HL-60 (cell line): ENCODE measurements at regions not wholly inside any gene's neighbourhood (a gene's known extent, or its start where the extent isn't known, plus 50 kb on each side); places are given as distances from the start of the nearest gene placed in this dataset.

Source experiments
- POLR2AphosphoS5 ChIP-seq: IDR thresholded peaks from 2 replicates; pipeline ENCODE4 v1.6.1; 2012; ENCODE audit warnings: low read depth
- SPI1 ChIP-seq: IDR thresholded peaks from 2 replicates; pipeline ENCODE4 v1.6.1; 2012; ENCODE audit warnings: low read depth, mild to moderate bottlenecking, borderline replicate concordance
- TF ChIP-seq, protein P1 (sequence below): IDR thresholded peaks from one replicate; pipeline ENCODE4 v1.5.1; 2011; ENCODE audit warnings: low read length, control low read depth, inconsistent platforms; ENCODE audit not compliant: insufficient read depth

DNA sequence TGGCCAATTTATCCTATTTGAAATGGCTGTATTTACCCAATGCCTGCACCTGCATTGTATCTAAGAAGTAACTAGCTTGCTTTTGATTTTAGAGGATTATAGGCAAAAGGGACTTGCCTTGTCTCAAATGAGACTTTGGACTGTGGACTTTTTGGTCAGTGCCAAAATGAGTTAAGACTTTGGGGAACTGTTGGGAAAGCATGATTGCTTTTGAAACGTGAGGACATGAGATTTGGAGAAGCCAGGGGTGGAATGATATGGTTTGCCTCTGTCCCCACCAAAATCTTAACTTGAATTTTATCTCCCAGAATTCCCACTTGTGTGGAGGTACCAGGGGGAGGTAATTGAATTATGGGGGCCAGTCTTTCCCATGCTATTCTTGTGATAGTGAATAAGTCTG, 1505.4 kb downstream of the SI start:
- TF ChIP-seq, protein P1, sequence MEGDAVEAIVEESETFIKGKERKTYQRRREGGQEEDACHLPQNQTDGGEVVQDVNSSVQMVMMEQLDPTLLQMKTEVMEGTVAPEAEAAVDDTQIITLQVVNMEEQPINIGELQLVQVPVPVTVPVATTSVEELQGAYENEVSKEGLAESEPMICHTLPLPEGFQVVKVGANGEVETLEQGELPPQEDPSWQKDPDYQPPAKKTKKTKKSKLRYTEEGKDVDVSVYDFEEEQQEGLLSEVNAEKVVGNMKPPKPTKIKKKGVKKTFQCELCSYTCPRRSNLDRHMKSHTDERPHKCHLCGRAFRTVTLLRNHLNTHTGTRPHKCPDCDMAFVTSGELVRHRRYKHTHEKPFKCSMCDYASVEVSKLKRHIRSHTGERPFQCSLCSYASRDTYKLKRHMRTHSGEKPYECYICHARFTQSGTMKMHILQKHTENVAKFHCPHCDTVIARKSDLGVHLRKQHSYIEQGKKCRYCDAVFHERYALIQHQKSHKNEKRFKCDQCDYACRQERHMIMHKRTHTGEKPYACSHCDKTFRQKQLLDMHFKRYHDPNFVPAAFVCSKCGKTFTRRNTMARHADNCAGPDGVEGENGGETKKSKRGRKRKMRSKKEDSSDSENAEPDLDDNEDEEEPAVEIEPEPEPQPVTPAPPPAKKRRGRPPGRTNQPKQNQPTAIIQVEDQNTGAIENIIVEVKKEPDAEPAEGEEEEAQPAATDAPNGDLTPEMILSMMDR = no peak
- TF ChIP-seq POLR2AphosphoS5 (no peak), SPI1 (no peak)
